ENCODE measurements at regions not wholly inside any gene's neighbourhood (a gene's known extent, or its start where the extent isn't known, plus 50 kb on each side); places are given as distances from the start of the nearest gene placed in this dataset.

GRCh38 chr15:62822228-62822627, 220.3 kb upstream of the TPM1 start:
- TF ChIP-seq, protein P1, sequence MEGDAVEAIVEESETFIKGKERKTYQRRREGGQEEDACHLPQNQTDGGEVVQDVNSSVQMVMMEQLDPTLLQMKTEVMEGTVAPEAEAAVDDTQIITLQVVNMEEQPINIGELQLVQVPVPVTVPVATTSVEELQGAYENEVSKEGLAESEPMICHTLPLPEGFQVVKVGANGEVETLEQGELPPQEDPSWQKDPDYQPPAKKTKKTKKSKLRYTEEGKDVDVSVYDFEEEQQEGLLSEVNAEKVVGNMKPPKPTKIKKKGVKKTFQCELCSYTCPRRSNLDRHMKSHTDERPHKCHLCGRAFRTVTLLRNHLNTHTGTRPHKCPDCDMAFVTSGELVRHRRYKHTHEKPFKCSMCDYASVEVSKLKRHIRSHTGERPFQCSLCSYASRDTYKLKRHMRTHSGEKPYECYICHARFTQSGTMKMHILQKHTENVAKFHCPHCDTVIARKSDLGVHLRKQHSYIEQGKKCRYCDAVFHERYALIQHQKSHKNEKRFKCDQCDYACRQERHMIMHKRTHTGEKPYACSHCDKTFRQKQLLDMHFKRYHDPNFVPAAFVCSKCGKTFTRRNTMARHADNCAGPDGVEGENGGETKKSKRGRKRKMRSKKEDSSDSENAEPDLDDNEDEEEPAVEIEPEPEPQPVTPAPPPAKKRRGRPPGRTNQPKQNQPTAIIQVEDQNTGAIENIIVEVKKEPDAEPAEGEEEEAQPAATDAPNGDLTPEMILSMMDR (IDR thresholded peaks at IDR 0.05; ENCODE audit: insufficient read depth, low read length), result no peak
- TF ChIP-seq POLR2AphosphoS5 (IDR thresholded peaks at IDR 0.05; ENCODE audit: low read depth) (no peak), REST (IDR thresholded peaks at IDR 0.05; ENCODE audit: insufficient replicate concordance, low read depth) (no peak)
